A673 (cell line): ENCODE measurements at regions not wholly inside any gene's neighbourhood (a gene's known extent, or its start where the extent isn't known, plus 50 kb on each side); places are given as distances from the start of the nearest gene placed in this dataset.

ENCODE experiments used
- BruUV-seq: library from RNA; stranded (reverse); fragments of 400-500 nt; replicated peaks from 2 replicates; lab custom pipeline; 2021; lab: Mats Ljungman, UMichigan
- CTCF ChIA-PET: fragments of 300-600 bp; sonication (Branson Sonifier 250); formaldehyde crosslinking; loops from one replicate; lab custom pipeline; 2022; ENCODE audit warnings: antibody characterized with exemption; lab: Charles Lee
- POLR2A ChIA-PET: fragments of 300-600 bp; sonication (Branson Sonifier 250); formaldehyde crosslinking; loops from one replicate; lab custom pipeline; 2022; ENCODE audit warnings: antibody characterized with exemption; ENCODE audit not compliant: low non-redundant PET; lab: Charles Lee
- DNase-seq: peaks from one replicate; pipeline ENCODE4 v3.0.0-alpha.2; 2015; ENCODE audit warnings: low spot score
- H3K27ac ChIP-seq: fragments of 200-600 bp; sonication (generic); 2 replicates; pipeline ENCODE4 v1.5.1; 2016; ENCODE audit warnings: mixed run types, low read depth, mild to moderate bottlenecking, mixed read lengths, antibody characterized with exemption, low read length; ENCODE audit not compliant: poor library complexity, severe bottlenecking
- H3K27me3 ChIP-seq: fragments of 200-600 bp; sonication (generic); replicated peaks from 2 replicates; pipeline ENCODE4 v1.6.1; 2017; ENCODE audit warnings: mixed run types, low read depth, mild to moderate bottlenecking, mixed read lengths, antibody characterized with exemption, low read length; ENCODE audit not compliant: insufficient read depth, poor library complexity
- H3K36me3 ChIP-seq: fragments of 200-600 bp; sonication (generic); 2 replicates; pipeline ENCODE4 v1.6.1; 2016; ENCODE audit warnings: mixed run types, mild to moderate bottlenecking, mixed read lengths, antibody characterized with exemption, low read length; ENCODE audit not compliant: insufficient read depth, poor library complexity, severe bottlenecking
- H3K4me1 ChIP-seq: fragments of 200-600 bp; sonication (generic); 2 replicates; pipeline ENCODE4 v1.6.1; 2017; ENCODE audit warnings: mixed run types, mild to moderate bottlenecking, mixed read lengths, antibody characterized with exemption, low read length; ENCODE audit not compliant: insufficient read depth, poor library complexity, severe bottlenecking
- H3K4me3 ChIP-seq: fragments of 200-600 bp; sonication (generic); 2 replicates; pipeline ENCODE4 v1.5.1; 2016; ENCODE audit warnings: low read depth, mixed run types, mild to moderate bottlenecking, mixed read lengths, low read length; ENCODE audit not compliant: poor library complexity, severe bottlenecking
- H3K9me3 ChIP-seq: fragments of 200-600 bp; sonication (generic); 2 replicates; pipeline ENCODE4 v1.6.1; 2016; ENCODE audit warnings: mixed run types, low read depth, mild to moderate bottlenecking, mixed read lengths, antibody characterized with exemption, low read length; ENCODE audit not compliant: poor library complexity, severe bottlenecking
- EZH2 ChIP-seq: fragments of 200-600 bp; sonication (generic); IDR thresholded peaks from 2 replicates; pipeline ENCODE4 v1.6.1; 2017; ENCODE audit warnings: borderline replicate concordance, low read depth, mild to moderate bottlenecking, mixed read lengths, antibody characterized with exemption, low read length; ENCODE audit not compliant: poor library complexity, severe bottlenecking
- intact Hi-C: fragments of 100-400 bp; cut with micrococcal nuclease; formaldehyde crosslinking; loops from one replicate; pipeline ENCODE4 v1.10.0; 2022; ENCODE audit not compliant: unreplicated experiment
- TF ChIP-seq, protein P1 (sequence below): fragments of 300-800, 200-600 bp; sonication (generic); conservative IDR thresholded peaks from 2 replicates; pipeline ENCODE4 v1.5.1; 2017; ENCODE audit warnings: low read depth, mild to moderate bottlenecking, antibody characterized with exemption, low read length, moderate library complexity, mixed read lengths

- no peak overlapping the region for H3K4me3 ChIP-seq
- no peaks in the 10 kb centered on the region for H3K27me3 ChIP-seq
- intact Hi-C loops = no loop called here
- H3K9me3 ChIP-seq = no peaks in the 10 kb centered on the region
- ChIA-PET POLR2A (no interaction called here), CTCF (no interaction called here)
- H3K4me1 ChIP-seq = no peaks in the 10 kb centered on the region
- no peak overlapping the region for H3K27ac ChIP-seq
- TF ChIP-seq, protein P1, sequence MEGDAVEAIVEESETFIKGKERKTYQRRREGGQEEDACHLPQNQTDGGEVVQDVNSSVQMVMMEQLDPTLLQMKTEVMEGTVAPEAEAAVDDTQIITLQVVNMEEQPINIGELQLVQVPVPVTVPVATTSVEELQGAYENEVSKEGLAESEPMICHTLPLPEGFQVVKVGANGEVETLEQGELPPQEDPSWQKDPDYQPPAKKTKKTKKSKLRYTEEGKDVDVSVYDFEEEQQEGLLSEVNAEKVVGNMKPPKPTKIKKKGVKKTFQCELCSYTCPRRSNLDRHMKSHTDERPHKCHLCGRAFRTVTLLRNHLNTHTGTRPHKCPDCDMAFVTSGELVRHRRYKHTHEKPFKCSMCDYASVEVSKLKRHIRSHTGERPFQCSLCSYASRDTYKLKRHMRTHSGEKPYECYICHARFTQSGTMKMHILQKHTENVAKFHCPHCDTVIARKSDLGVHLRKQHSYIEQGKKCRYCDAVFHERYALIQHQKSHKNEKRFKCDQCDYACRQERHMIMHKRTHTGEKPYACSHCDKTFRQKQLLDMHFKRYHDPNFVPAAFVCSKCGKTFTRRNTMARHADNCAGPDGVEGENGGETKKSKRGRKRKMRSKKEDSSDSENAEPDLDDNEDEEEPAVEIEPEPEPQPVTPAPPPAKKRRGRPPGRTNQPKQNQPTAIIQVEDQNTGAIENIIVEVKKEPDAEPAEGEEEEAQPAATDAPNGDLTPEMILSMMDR = no peak
- no peak for TF ChIP-seq EZH2
- no peak for DNase-seq
- BruUV-seq = no TSS peak
- no peaks in the 10 kb centered on the region for H3K36me3 ChIP-seq
Observed at GRCh38 chr4:42344749-42345148, 52.5 kb upstream of the SHISA3 start.

DNA sequence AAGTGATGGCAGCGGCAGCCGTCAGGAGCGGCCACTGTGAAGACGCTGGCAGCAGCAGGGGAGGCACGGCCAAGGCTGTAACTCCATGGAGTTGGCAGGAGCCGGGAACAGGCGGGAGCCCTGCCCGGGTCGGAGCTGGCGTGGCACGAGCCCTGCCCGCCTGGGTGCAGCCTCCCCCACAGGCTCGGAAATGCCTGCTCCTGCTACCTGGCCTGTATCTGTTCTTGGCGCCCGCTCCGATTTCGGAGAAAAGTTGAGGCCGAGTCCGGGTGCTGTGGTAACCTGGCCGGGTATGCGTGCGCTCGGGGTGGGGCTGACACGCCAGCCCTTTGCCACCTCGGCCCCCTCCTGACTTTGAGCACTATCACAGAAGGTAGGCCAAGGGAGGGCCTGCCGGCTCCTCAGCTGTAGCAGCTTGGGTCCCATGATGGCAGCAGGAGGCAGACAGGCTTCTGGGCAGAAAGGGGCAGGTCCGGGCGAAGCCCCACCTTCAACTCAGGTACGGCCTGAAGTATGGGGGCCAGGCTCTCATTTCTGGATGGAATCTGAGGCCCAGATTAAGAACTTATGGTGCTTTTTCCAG, 51.2 kb upstream of the SHISA3 start:
- BruUV-seq = no TSS peak
- POLR2A ChIA-PET = no interaction called here
- Histone ChIP-seq H3K9me3 (no peaks in the 10 kb centered on the region), H3K36me3 (no peaks in the 10 kb centered on the region), H3K27ac (no peak overlapping the region), H3K4me3 (no peak overlapping the region), H3K27me3 (no peaks in the 10 kb centered on the region), H3K4me1 (no peaks in the 10 kb centered on the region)
- intact Hi-C loops = no loop called here
- CTCF ChIA-PET = no interaction called here
- DNase-seq = no peak
- TF ChIP-seq EZH2 = no peak
- TF ChIP-seq, protein P1 = no peak

DNA sequence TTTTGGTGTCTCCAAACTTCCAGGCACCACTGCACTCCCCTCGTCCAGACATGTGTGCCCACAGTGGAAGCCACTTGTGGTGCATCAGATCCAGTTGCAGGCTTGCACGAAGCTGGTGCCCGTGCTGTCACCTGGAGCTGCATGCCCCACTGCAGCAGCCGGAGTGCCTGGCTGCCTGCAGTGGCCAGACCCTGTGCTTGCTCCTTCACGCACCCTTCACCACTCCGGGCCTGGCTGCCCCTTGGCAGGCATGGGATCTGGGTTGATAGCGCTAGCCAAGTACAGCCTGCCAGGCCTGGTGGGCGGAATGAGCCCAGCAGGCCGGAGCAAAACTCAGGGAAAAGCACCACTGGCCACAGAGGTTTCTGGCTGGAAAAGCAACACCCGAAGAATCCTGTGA, 50.2 kb upstream of the SHISA3 start:
- CTCF ChIA-PET = no interaction called here
- H3K4me3 ChIP-seq = no peak overlapping the region
- no peaks in the 10 kb centered on the region for H3K9me3 ChIP-seq
- no peaks in the 10 kb centered on the region for H3K27me3 ChIP-seq
- no peak for TF ChIP-seq EZH2
- TF ChIP-seq, protein P1 = no peak
- H3K36me3 ChIP-seq = no peaks in the 10 kb centered on the region
- POLR2A ChIA-PET = no interaction called here
- intact Hi-C loops = no loop called here
- DNase-seq = no peak
- H3K4me1 ChIP-seq = no peaks in the 10 kb centered on the region
- no peak overlapping the region for H3K27ac ChIP-seq
- no TSS peak for BruUV-seq
